Activated naive CD8-positive, alpha-beta T cell (primary cell): ENCODE measurements at regions not wholly inside any gene's neighbourhood (a gene's known extent, or its start where the extent isn't known, plus 50 kb on each side); places are given as distances from the start of the nearest gene placed in this dataset.

ENCODE experiments used
- H3K27ac Mint-ChIP-seq: one replicate; pipeline ENCODE4 v1.8.0; 2021; ENCODE audit warnings: mixed read lengths
- H3K27me3 Mint-ChIP-seq: one replicate; pipeline ENCODE4 v1.8.0; 2021; ENCODE audit warnings: mixed read lengths
- H3K36me3 Mint-ChIP-seq: one replicate; pipeline ENCODE4 v1.8.0; 2021; ENCODE audit warnings: mixed read lengths
- H3K4me1 Mint-ChIP-seq: one replicate; pipeline ENCODE4 v1.8.0; 2021; ENCODE audit warnings: low read depth, mixed read lengths
- H3K4me3 Mint-ChIP-seq: one replicate; pipeline ENCODE4 v1.8.0; 2021; ENCODE audit warnings: mild to moderate bottlenecking, mixed read lengths
- H3K9me3 Mint-ChIP-seq: one replicate; pipeline ENCODE4 v1.8.0; 2021; ENCODE audit warnings: low read depth, mixed read lengths

GRCh38 chr10:28130267-28130666 lies 131.4 kb upstream of the ODAD2 start:
- no peaks in the 10 kb centered on the region for H3K27me3 Mint-ChIP-seq
- H3K36me3 Mint-ChIP-seq: peaks cover 38% of the 10 kb centered on the region
- H3K27ac Mint-ChIP-seq: no peak overlapping the region
- no peaks in the 10 kb centered on the region for H3K4me1 Mint-ChIP-seq
- no peak overlapping the region for H3K4me3 Mint-ChIP-seq
- H3K9me3 Mint-ChIP-seq: peaks cover 13% of the 10 kb centered on the region

GRCh38 chr10:28127881-28128280 lies 129.0 kb upstream of the ODAD2 start:
- no peak overlapping the region for H3K27ac Mint-ChIP-seq
- no peaks in the 10 kb centered on the region for H3K27me3 Mint-ChIP-seq
- H3K4me1 Mint-ChIP-seq: no peaks in the 10 kb centered on the region

DNA sequence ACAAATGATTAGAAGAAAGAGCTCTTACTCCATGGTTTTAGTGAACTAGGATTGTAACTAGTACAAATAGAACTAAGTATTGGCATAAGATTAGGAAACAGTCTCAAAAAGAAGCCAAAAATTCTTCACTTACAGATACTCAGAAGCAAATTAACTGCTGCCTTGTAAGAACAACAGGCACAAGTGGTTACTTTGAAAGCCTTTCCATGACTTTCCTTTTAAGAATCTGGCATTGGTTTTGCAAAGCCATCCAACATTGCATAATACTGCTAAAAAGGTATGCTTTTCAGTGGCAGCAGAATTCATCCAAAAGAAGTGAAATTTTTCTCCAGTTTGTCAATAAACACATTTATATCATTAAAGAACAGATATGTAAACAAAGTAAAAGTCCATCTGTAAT lies 126.8 kb upstream of the ODAD2 start:
- Mint-ChIP-seq H3K4me3 (no peak overlapping the region), H3K27ac (no peak overlapping the region), H3K9me3 (no peaks in the 10 kb centered on the region), H3K4me1 (no peaks in the 10 kb centered on the region), H3K27me3 (no peaks in the 10 kb centered on the region), H3K36me3 (peaks cover 34% of the 10 kb centered on the region)

More at GRCh38 chr10:28127881-28128280, 129.0 kb upstream of the ODAD2 start:
- Mint-ChIP-seq H3K4me3 (no peak overlapping the region), H3K9me3 (no peaks in the 10 kb centered on the region), H3K36me3 (peaks cover 29% of the 10 kb centered on the region)

GRCh38 chr10:28120795-28121194 lies 121.9 kb upstream of the ODAD2 start:
- H3K36me3 Mint-ChIP-seq: peaks cover 18% of the 10 kb centered on the region
- no peak overlapping the region for H3K4me3 Mint-ChIP-seq
- H3K27me3 Mint-ChIP-seq: no peaks in the 10 kb centered on the region
- H3K27ac Mint-ChIP-seq: no peak overlapping the region
- peaks cover 17% of the 10 kb centered on the region for H3K4me1 Mint-ChIP-seq
- no peaks in the 10 kb centered on the region for H3K9me3 Mint-ChIP-seq

DNA sequence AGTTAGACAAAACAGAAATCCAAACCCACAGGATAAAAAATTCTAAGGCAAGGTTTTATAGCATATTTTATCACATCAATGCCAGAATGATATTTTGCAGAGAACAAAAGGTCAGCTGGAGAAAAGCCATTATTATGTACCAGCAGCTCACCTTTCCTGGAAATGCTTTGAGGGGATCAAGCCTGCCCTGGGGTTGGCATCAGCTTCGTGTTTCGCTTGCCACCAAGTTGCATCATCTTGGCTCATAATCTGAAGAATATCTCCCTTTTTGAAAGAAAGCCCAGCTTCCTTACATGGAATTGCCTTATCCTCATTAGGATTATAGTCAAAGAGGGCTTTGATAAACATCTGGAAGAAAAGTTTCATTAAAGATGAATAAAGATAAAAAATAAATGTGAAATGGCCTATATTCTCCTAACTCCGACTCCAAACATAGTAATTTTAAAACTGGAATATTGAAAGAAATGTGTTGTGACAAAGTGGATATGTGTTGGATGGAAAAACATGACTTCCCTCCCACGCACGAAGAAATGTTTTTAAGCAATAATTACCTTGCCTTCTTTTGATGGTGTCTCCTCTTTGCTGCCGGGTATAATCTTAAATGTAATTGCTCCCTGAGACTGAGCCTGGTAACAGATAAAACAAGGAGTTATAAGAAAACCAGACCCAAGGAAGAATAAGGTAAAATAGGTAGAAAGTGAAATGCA lies 121.3 kb upstream of the ODAD2 start:
- Mint-ChIP-seq H3K27ac (no peak overlapping the region), H3K4me1 (peaks cover 17% of the 10 kb centered on the region), H3K4me3 (no peak overlapping the region), H3K36me3 (peaks cover 18% of the 10 kb centered on the region), H3K9me3 (no peaks in the 10 kb centered on the region), H3K27me3 (no peaks in the 10 kb centered on the region)

GRCh38 chr10:28118985-28119628 lies 120.2 kb upstream of the ODAD2 start:
- peaks cover 17% of the 10 kb centered on the region for H3K4me1 Mint-ChIP-seq

GRCh38 chr10:28113202-28113601 lies 114.3 kb upstream of the ODAD2 start:
- Mint-ChIP-seq H3K27ac (no peak overlapping the region), H3K27me3 (no peaks in the 10 kb centered on the region), H3K4me1 (no peaks in the 10 kb centered on the region), H3K36me3 (peaks cover 12% of the 10 kb centered on the region), H3K9me3 (no peaks in the 10 kb centered on the region), H3K4me3 (no peak overlapping the region)

More at GRCh38 chr10:28118985-28119628, 120.2 kb upstream of the ODAD2 start:
- H3K27me3 Mint-ChIP-seq: no peaks in the 10 kb centered on the region
- no peaks in the 10 kb centered on the region for H3K9me3 Mint-ChIP-seq
- H3K36me3 Mint-ChIP-seq: peaks cover 21% of the 10 kb centered on the region
- peak overlapping the region; percentile 24 for H3K27ac Mint-ChIP-seq
- H3K4me3 Mint-ChIP-seq: no peak overlapping the region

- peaks cover 20% of the 10 kb centered on the region for H3K36me3 Mint-ChIP-seq
- H3K4me3 Mint-ChIP-seq: no peak overlapping the region
- no peaks in the 10 kb centered on the region for H3K27me3 Mint-ChIP-seq
- H3K4me1 Mint-ChIP-seq: no peaks in the 10 kb centered on the region
- H3K27ac Mint-ChIP-seq: no peak overlapping the region
- H3K9me3 Mint-ChIP-seq: no peaks in the 10 kb centered on the region
These were observed 112.8 kb upstream of the ODAD2 start for GRCh38 chr10:28111712-28112111.

DNA sequence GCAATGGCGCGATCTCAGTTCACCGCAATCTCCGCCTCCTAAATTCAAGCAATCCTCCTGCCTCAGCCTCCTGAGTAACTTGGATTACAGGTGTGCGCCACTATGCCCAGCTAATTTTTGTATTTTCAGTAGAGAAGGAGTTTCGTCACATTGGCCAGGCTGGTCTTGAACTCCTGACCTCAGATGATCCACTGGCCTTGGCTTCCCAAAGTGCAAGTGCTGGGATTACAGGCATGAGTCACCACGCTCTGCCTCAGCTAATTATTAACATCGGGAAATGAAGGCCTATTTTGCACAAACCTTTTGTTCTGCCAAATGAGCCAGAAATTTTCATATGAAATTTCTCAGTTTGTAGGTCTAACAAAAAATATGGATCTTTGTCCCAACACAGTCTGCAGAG lies 106.7 kb upstream of the ODAD2 start:
- no peak overlapping the region for H3K27ac Mint-ChIP-seq
- H3K4me3 Mint-ChIP-seq: no peak overlapping the region
- H3K9me3 Mint-ChIP-seq: no peaks in the 10 kb centered on the region
- peaks cover 19% of the 10 kb centered on the region for H3K36me3 Mint-ChIP-seq
- no peaks in the 10 kb centered on the region for H3K27me3 Mint-ChIP-seq
- no peaks in the 10 kb centered on the region for H3K4me1 Mint-ChIP-seq

DNA sequence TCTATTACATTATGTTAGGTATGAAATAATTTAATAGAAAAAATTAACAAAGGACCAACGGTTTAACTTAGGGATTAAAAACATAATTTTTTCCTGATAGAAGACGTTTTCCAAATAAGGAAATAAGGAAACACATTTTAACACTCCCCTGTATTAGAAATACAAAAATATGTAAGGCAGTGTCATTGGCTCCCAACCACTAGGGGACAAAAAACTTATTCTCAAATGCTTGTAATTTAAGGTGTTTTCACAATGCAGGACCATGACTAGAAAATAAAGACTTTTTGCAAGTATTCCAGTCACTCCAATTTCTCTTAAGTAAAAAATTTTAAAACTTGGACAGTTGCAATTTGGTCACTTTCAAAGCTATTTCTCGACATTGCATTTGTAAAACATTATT lies 98.8 kb upstream of the ODAD2 start:
- H3K36me3 Mint-ChIP-seq: no peaks in the 10 kb centered on the region
- no peak overlapping the region for H3K4me3 Mint-ChIP-seq
- no peaks in the 10 kb centered on the region for H3K4me1 Mint-ChIP-seq
- no peak overlapping the region for H3K27ac Mint-ChIP-seq
- H3K27me3 Mint-ChIP-seq: no peaks in the 10 kb centered on the region
- H3K9me3 Mint-ChIP-seq: no peaks in the 10 kb centered on the region

DNA sequence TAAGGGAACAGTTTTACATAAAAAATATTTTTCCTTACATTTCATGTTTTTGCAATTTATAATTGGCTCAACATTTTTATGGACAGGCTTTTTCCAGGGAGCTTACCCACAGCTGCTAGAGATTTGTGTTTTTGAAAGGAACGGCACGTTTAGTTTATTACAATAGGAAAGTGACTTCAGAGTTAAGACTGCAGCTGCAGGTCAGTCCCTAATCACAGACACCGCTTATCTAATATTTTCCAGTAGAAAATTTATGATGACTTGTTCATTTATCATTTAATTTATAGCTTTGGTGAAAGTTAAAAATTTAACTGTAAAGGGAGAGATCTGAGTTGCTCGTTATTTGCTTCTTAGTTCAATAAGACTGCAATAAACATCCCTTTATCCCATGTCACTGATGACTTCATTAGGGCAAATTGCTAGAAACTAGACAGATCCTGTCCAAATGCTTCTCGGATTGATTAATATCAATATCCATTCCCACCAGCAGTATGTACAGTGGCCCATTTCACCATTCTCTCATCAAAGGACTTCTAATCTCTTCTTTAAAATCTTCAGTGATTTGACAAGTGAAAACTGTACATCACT lies 97.0 kb upstream of the ODAD2 start:
- H3K4me1 Mint-ChIP-seq: no peaks in the 10 kb centered on the region
- no peaks in the 10 kb centered on the region for H3K9me3 Mint-ChIP-seq
- peaks cover 4% of the 10 kb centered on the region for H3K36me3 Mint-ChIP-seq
- H3K27me3 Mint-ChIP-seq: no peaks in the 10 kb centered on the region
- H3K4me3 Mint-ChIP-seq: no peak overlapping the region
- H3K27ac Mint-ChIP-seq: no peak overlapping the region

DNA sequence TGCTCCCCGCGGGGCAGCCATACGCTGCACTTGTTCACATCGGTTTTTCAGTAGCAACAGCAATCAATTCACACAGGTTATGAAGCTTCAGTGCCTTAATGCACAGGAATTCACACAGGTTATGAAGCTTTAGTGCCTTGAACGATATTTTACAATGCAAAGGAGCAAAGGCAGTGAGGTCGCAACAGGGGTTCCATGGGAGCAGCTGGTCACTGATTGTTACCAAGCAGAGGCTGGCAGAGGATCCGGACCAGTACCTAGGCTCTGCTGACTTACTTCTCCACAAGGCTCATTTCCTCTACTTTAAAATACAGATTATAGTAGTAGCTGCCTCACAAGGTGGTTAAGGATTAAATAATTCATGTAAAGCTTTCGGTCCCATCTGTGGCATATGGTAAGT lies 95.2 kb upstream of the ODAD2 start:
- H3K27ac Mint-ChIP-seq: no peak overlapping the region
- no peak overlapping the region for H3K4me3 Mint-ChIP-seq
- peaks cover 13% of the 10 kb centered on the region for H3K36me3 Mint-ChIP-seq
- no peaks in the 10 kb centered on the region for H3K27me3 Mint-ChIP-seq
- H3K9me3 Mint-ChIP-seq: no peaks in the 10 kb centered on the region
- H3K4me1 Mint-ChIP-seq: peaks cover 3% of the 10 kb centered on the region

DNA sequence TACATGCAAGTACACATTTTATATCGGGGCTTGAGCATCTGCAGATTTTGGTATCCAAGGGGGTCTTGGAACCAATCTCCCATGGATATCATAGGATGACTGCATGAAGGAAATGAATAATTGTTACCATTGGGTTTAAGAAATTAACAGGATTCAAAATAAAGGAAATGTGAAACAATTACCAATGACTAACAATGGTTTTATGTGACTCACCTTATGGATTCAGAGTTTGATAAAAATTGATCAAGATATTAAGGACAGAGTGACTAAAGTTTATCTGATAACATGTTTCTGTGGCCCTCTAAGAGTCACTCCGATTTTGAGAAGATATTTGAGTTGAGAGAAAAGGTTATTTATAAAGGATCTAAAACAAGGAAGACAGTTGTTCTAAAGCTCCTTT lies 93.0 kb upstream of the ODAD2 start:
- H3K9me3 Mint-ChIP-seq: peaks cover 3% of the 10 kb centered on the region
- no peak overlapping the region for H3K4me3 Mint-ChIP-seq
- no peak overlapping the region for H3K27ac Mint-ChIP-seq
- H3K27me3 Mint-ChIP-seq: no peaks in the 10 kb centered on the region
- peaks cover 28% of the 10 kb centered on the region for H3K36me3 Mint-ChIP-seq
- H3K4me1 Mint-ChIP-seq: peaks cover 11% of the 10 kb centered on the region

GRCh38 chr10:28090506-28090905 lies 91.6 kb upstream of the ODAD2 start:
- Mint-ChIP-seq H3K4me1 (peaks cover 11% of the 10 kb centered on the region), H3K27ac (no peak overlapping the region), H3K36me3 (peaks cover 41% of the 10 kb centered on the region)

GRCh38 chr10:28089467-28089866 lies 90.6 kb upstream of the ODAD2 start:
- H3K4me3 Mint-ChIP-seq: no peak overlapping the region
- H3K9me3 Mint-ChIP-seq: peaks cover 3% of the 10 kb centered on the region
- peaks cover 11% of the 10 kb centered on the region for H3K4me1 Mint-ChIP-seq
- peaks cover 49% of the 10 kb centered on the region for H3K36me3 Mint-ChIP-seq
- peak overlapping the region; percentile 78 for H3K27ac Mint-ChIP-seq
- H3K27me3 Mint-ChIP-seq: no peaks in the 10 kb centered on the region

More at GRCh38 chr10:28090506-28090905, 91.6 kb upstream of the ODAD2 start:
- Mint-ChIP-seq H3K4me3 (no peak overlapping the region), H3K27me3 (no peaks in the 10 kb centered on the region), H3K9me3 (peaks cover 3% of the 10 kb centered on the region)
